CD4-positive, alpha-beta T cell treated with Interferon gamma for 1 hour (primary cell): ENCODE measurements at regions not wholly inside any gene's neighbourhood (a gene's known extent, or its start where the extent isn't known, plus 50 kb on each side); places are given as distances from the start of the nearest gene placed in this dataset.
"Not testable (repeated sequence)": the region's sequence is repeated elsewhere in the genome, so short reads cannot be mapped to it uniquely, and the experiment has no call there.

Source experiments
- DNase-seq: peaks from one replicate; pipeline ENCODE4 v3.0.0-alpha.2; 2020

GRCh38 chr15:25250906-25251622 lies 187.8 kb downstream of the UBE3A start:
- DNase-seq, result no peak

GRCh38 chr15:25251700-25252390 lies 187.0 kb downstream of the UBE3A start:
- no peak for DNase-seq

- DNase-seq, result not testable (repeated sequence)
Measured at GRCh38 chr15:25253048-25253973, 185.5 kb downstream of the UBE3A start.

DNA sequence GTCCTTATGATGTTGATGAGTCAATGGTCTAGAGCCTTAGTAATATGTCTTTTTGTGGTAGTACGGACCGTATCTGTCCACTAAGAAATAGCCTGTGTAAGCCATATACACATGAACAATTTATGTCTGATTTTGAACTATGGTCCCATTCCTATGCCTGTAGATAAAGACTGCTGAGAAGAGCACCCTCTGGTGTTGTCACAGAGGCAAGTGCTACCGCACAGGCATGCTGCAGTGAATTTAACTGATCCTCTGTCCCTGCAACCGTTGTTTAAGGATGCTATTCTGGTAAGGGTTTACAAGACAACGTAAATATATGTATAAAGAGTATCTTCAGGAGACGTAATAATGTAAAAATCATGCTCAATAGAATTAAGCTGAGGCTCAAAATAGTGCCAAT lies 170.7 kb downstream of the UBE3A start:
- DNase-seq, result no peak
